Peyer's patch (tissue), 4 donors: ENCODE measurements at regions not wholly inside any gene's neighbourhood (a gene's known extent, or its start where the extent isn't known, plus 50 kb on each side); places are given as distances from the start of the nearest gene placed in this dataset.

Experiments used
- CTCF ChIP-seq, 6 experiments: fragments of 450-650 bp in 4 of 6; fragments of 200-600 bp in 2 of 6; sonication (generic) in 1 of 6; IDR thresholded peaks; one replicate each; pipeline ENCODE4 v1.5.1; 2017 to 2019; ENCODE audit warnings: antibody characterized with exemption in 6 of 6, mild to moderate bottlenecking in 3 of 6, moderate library complexity in 1 of 6
- POLR2A ChIP-seq, 2 donors: fragments of 450-650 bp; IDR thresholded peaks; one replicate each; pipeline ENCODE4 v1.5.1; 2017; ENCODE audit warnings: antibody characterized with exemption in 2 of 2, mild to moderate bottlenecking in 2 of 2, moderate library complexity in 2 of 2

GRCh38 chr2:31725444-31725843 is 144.7 kb upstream of the SRD5A2 start:
- TF ChIP-seq POLR2A (IDR thresholded peaks at IDR 0.05): no peak
- no peak for TF ChIP-seq CTCF (IDR thresholded peaks at IDR 0.05)
